ENCODE measurements at regions not wholly inside any gene's neighbourhood (a gene's known extent, or its start where the extent isn't known, plus 50 kb on each side); places are given as distances from the start of the nearest gene placed in this dataset.

GRCh38 chr4:134944115-134944514 lies 742.5 kb upstream of the PABPC4L start (continued):
- no peak for TF ChIP-seq REST (IDR thresholded peaks at IDR 0.05; ENCODE audit: low read depth)
- no peak for TF ChIP-seq JUND (IDR thresholded peaks at IDR 0.05)
- no peak for TF ChIP-seq SP1 (IDR thresholded peaks at IDR 0.05; ENCODE audit: low read depth)
- TF ChIP-seq, protein P1, sequence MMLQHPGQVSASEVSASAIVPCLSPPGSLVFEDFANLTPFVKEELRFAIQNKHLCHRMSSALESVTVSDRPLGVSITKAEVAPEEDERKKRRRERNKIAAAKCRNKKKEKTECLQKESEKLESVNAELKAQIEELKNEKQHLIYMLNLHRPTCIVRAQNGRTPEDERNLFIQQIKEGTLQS (IDR thresholded peaks at IDR 0.05): no peak
- TF ChIP-seq ZNF274 (IDR thresholded peaks at IDR 0.05; ENCODE audit: low read depth, low read length): no peak

DNA sequence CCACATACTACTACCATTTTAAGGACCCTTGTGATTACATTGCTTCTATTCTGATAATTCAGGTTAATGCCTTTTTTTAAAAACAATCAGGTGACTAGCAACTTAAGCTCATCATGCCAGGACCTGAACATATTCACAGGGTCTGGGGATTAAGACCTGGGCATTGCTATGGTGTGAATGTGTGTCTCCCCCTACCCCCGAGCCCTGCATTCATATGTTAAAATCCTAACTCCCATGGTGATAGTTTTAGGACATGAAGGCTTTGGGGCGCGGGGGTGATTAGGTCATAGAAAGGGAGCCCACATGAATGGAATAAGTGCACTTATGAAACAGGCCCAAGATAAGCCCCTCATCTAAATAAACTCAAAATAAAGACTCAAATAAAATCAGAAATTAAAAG lies 734.4 kb upstream of the PABPC4L start:
- intact Hi-C loops (cut with micrococcal nuclease): loop anchor here (5.0 kb wide), 1 partner anchor 1779 kb away; no protein-coding TSS in a partner anchor
- H2AFZ ChIP-seq (ENCODE audit: low read depth, low read length, poor library complexity, severe bottlenecking): no peak overlapping the region

More for the DNA sequence above, 734.4 kb upstream of the PABPC4L start:
- H3K4me1 ChIP-seq (ENCODE audit: control insufficient read depth in 1 of 2, insufficient read depth in 2 of 2, low read length in 2 of 2): no peaks in the 10 kb centered on the region
- CTCF ChIA-PET: no interaction called here
- DNase-seq (ENCODE audit: low read depth, low spot score) (no peak), ATAC-seq (no peak)
- TF ChIP-seq SRF (IDR thresholded peaks at IDR 0.05; ENCODE audit: low read depth): no peak
- TF ChIP-seq CTCF (IDR thresholded peaks at IDR 0.05 in 2 of 3, conservative IDR thresholded peaks at IDR 0.05 in 1 of 3; ENCODE audit: borderline replicate concordance in 1 of 3, insufficient read depth in 1 of 3, low read depth in 2 of 3, low read length in 2 of 3): no peak
- TF ChIP-seq ELF1 (IDR thresholded peaks at IDR 0.05; ENCODE audit: borderline replicate concordance, low read depth): no peak
- no peak for TF ChIP-seq FOSL1 (IDR thresholded peaks at IDR 0.05; ENCODE audit: low read depth)
- no peak for TF ChIP-seq RAD21 (IDR thresholded peaks at IDR 0.05; ENCODE audit: low read depth)
- no peak for TF ChIP-seq SP1 (IDR thresholded peaks at IDR 0.05; ENCODE audit: low read depth)
- TF ChIP-seq EZH2phosphoT487 (IDR thresholded peaks at IDR 0.05; ENCODE audit: borderline replicate concordance): no peak
- TF ChIP-seq POLR2A (IDR thresholded peaks at IDR 0.05; ENCODE audit: borderline replicate concordance, extremely low read depth, insufficient read depth, insufficient read length): no peak
- TF ChIP-seq MAX (IDR thresholded peaks at IDR 0.05): no peak
- no peak for TF ChIP-seq ZBTB33 (IDR thresholded peaks at IDR 0.05; ENCODE audit: extremely low read depth, insufficient replicate concordance, low read length)
- no peak for TF ChIP-seq TCF7L2 (IDR thresholded peaks at IDR 0.05; ENCODE audit: borderline replicate concordance, extremely low read depth, insufficient read depth, insufficient read length)
- TF ChIP-seq EGR1 (IDR thresholded peaks at IDR 0.05; ENCODE audit: low read depth): no peak
- no peak for TF ChIP-seq SIN3A (IDR thresholded peaks at IDR 0.05; ENCODE audit: low read depth)
- TF ChIP-seq, protein P1 (IDR thresholded peaks at IDR 0.05): no peak
- no peak for TF ChIP-seq POLR2AphosphoS5 (IDR thresholded peaks at IDR 0.05; ENCODE audit: low read depth, low read length)
- no peak overlapping the region for H3K9ac ChIP-seq (ENCODE audit: low read length)
- RAD21 ChIA-PET (ENCODE audit: low non-redundant PET in 1 of 2, low total read pairs in 2 of 2, uncharacterized antibody in 2 of 2, unreplicated experiment in 2 of 2): no interaction called here
- H3K36me3 ChIP-seq (ENCODE audit: control insufficient read depth in 1 of 2, insufficient read depth in 2 of 2, low read length in 2 of 2): no peaks in the 10 kb centered on the region
- no peaks in the 10 kb centered on the region for H3K9me2 ChIP-seq (ENCODE audit: insufficient read depth)
- no peaks in the 10 kb centered on the region for H3K9me3 ChIP-seq (ENCODE audit: control insufficient read depth in 1 of 2, insufficient read depth in 1 of 2, low read depth in 1 of 2, low read length in 2 of 2)
- no peaks in the 10 kb centered on the region for H3K79me2 ChIP-seq (ENCODE audit: insufficient read depth, low read length)
- POLR2A ChIA-PET: no interaction called here
- no peak overlapping the region for H3K27ac ChIP-seq (ENCODE audit: low read depth, low read length)
- no peaks in the 10 kb centered on the region for H3K27me3 ChIP-seq (ENCODE audit: insufficient read depth, low read length)
- H3K4me3 ChIP-seq (replicated peaks in 1 of 2; ENCODE audit: low read depth in 1 of 2, low read length in 2 of 2): no peak overlapping the region
- BruUV-seq (replicated peaks): no TSS peak
- no peak overlapping the region for H3K4me2 ChIP-seq (ENCODE audit: low read length)
- H4K20me1 ChIP-seq (ENCODE audit: insufficient read depth): no peaks in the 10 kb centered on the region

Measured in HCT116 (cell line).